Right lobe of liver (tissue), 4 donors: ENCODE measurements at regions not wholly inside any gene's neighbourhood (a gene's known extent, or its start where the extent isn't known, plus 50 kb on each side); places are given as distances from the start of the nearest gene placed in this dataset.

Experiments used
- CTCF ChIP-seq, 4 donors: fragments of 200-600 bp in 3 of 4; fragments of 450-650 bp in 1 of 4; IDR thresholded peaks; one replicate each; pipeline versions ENCODE4 v1.5.1 to v1.8.0; 2016 to 2022; ENCODE audit warnings: antibody characterized with exemption in 4 of 4, mild to moderate bottlenecking in 2 of 4
- POLR2A ChIP-seq: fragments of 450-650 bp; IDR thresholded peaks from one replicate; pipeline ENCODE4 v1.6.1; 2017; ENCODE audit warnings: antibody characterized with exemption, mild to moderate bottlenecking
- donor health status: DM: no; HTN: no; CAD: no.
- donor health status: DM: no; HTN: no; CAD: no.
- donor health status: DM: no; HTN: yes; CAD: no.

- no peak for TF ChIP-seq CTCF (IDR thresholded peaks at IDR 0.05)
- TF ChIP-seq POLR2A = no peak
Measured at GRCh38 chr1:73654714-73655113, 543.3 kb downstream of the LRRIQ3 start.
